H9 (cell line): ENCODE measurements at regions not wholly inside any gene's neighbourhood (a gene's known extent, or its start where the extent isn't known, plus 50 kb on each side); places are given as distances from the start of the nearest gene placed in this dataset.
"Not testable (repeated sequence)": the region's sequence is repeated elsewhere in the genome, so short reads cannot be mapped to it uniquely, and the experiment has no call there.

Experiments
- DNase-seq: peaks from one replicate; pipeline ENCODE4 v3.0.0-alpha.2; 2017
- H2AFZ ChIP-seq: one replicate; pipeline ENCODE4 v1.6.1; 2013; ENCODE audit warnings: mild to moderate bottlenecking, low read length, control low read depth, moderate library complexity
- H2AK5ac ChIP-seq: 2 replicates; pipeline ENCODE4 v1.6.1; 2013; ENCODE audit warnings: low read length, control low read depth, mixed read lengths; ENCODE audit not compliant: insufficient read length
- H2BK120ac ChIP-seq: one replicate; pipeline ENCODE4 v1.6.1; 2013; ENCODE audit warnings: low read depth, mild to moderate bottlenecking, low read length, control low read depth, inconsistent platforms; ENCODE audit not compliant: poor library complexity, severe bottlenecking
- H2BK12ac ChIP-seq: 2 replicates; pipeline ENCODE4 v1.6.1; 2013; ENCODE audit warnings: low read length, control low read depth, mixed read lengths, low read depth; ENCODE audit not compliant: insufficient read length
- H2BK15ac ChIP-seq: 2 replicates; pipeline ENCODE4 v1.6.1; 2013; ENCODE audit warnings: low read depth, low read length, control low read depth
- H2BK20ac ChIP-seq: one replicate; pipeline ENCODE4 v1.6.1; 2013; ENCODE audit warnings: low read depth, mild to moderate bottlenecking, low read length, control low read depth, inconsistent platforms; ENCODE audit not compliant: poor library complexity, severe bottlenecking
- H2BK5ac ChIP-seq: 2 replicates; pipeline ENCODE4 v1.6.1; 2013; ENCODE audit warnings: low read length, control low read depth, mixed read lengths; ENCODE audit not compliant: insufficient read length
- H3K14ac ChIP-seq: 2 replicates; pipeline ENCODE4 v1.6.1; 2013; ENCODE audit warnings: low read length, control low read depth; ENCODE audit not compliant: insufficient read depth
- H3K18ac ChIP-seq: 2 replicates; pipeline ENCODE4 v1.6.1; 2013; ENCODE audit warnings: low read depth, mild to moderate bottlenecking, mixed read lengths, low read length, control low read depth; ENCODE audit not compliant: insufficient read length
- H3K23ac ChIP-seq: 2 replicates; pipeline ENCODE4 v1.6.1; 2013; ENCODE audit warnings: low read length, control low read depth, mixed read lengths, low read depth; ENCODE audit not compliant: insufficient read length
- H3K23me2 ChIP-seq: 2 replicates; pipeline ENCODE4 v1.6.1; 2013; ENCODE audit warnings: low read depth, mild to moderate bottlenecking, mixed read lengths, low read length, control low read depth; ENCODE audit not compliant: insufficient read length, poor library complexity, severe bottlenecking
- H3K27ac ChIP-seq: 2 replicates; pipeline ENCODE4 v1.5.1; 2013; ENCODE audit warnings: low read length, control low read depth, mixed read lengths, low read depth; ENCODE audit not compliant: insufficient read length
- H3K27me3 ChIP-seq: 2 replicates; pipeline ENCODE4 v1.6.1; 2013; ENCODE audit warnings: low read length, control low read depth, inconsistent platforms; ENCODE audit not compliant: insufficient read depth
- H3K4ac ChIP-seq: 2 replicates; pipeline ENCODE4 v1.6.1; 2013; ENCODE audit warnings: low read depth, mild to moderate bottlenecking, control low read depth, inconsistent platforms, low read length, moderate library complexity
- H3K4me1 ChIP-seq: 2 replicates; pipeline ENCODE4 v1.6.1; 2013; ENCODE audit warnings: low read length, control low read depth, inconsistent platforms; ENCODE audit not compliant: insufficient read depth
- H3K4me2 ChIP-seq: 2 replicates; pipeline ENCODE4 v1.6.1; 2013; ENCODE audit warnings: low read length, control low read depth, mixed read lengths; ENCODE audit not compliant: insufficient read length, insufficient read depth
- H3K56ac ChIP-seq: 2 replicates; pipeline ENCODE4 v1.6.1; 2013; ENCODE audit warnings: low read depth, mild to moderate bottlenecking, mixed read lengths, low read length, control low read depth; ENCODE audit not compliant: insufficient read length
- H3K79me1 ChIP-seq: 2 replicates; pipeline ENCODE4 v1.6.1; 2013; ENCODE audit warnings: low read depth, mild to moderate bottlenecking, moderate library complexity, low read length, control low read depth, inconsistent platforms; ENCODE audit not compliant: insufficient read depth, poor library complexity, severe bottlenecking
- H3K79me2 ChIP-seq: 2 replicates; pipeline ENCODE4 v1.6.1; 2013; ENCODE audit warnings: low read length, control low read depth, inconsistent platforms; ENCODE audit not compliant: insufficient read depth
- H3K9ac ChIP-seq: 2 replicates; pipeline ENCODE4 v1.6.1; 2013; ENCODE audit warnings: low read length, control low read depth, mixed read lengths; ENCODE audit not compliant: insufficient read length; ENCODE audit errors: extremely low read depth
- H3K9me3 ChIP-seq: one replicate; pipeline ENCODE4 v1.6.1; 2013; ENCODE audit warnings: low read depth, low read length, inconsistent platforms; ENCODE audit not compliant: control insufficient read depth
- H3T11ph ChIP-seq: one replicate; pipeline ENCODE4 v1.6.1; 2013; ENCODE audit warnings: mild to moderate bottlenecking, low read length, control low read depth, inconsistent platforms
- H4K20me1 ChIP-seq: one replicate; pipeline ENCODE4 v1.6.1; 2013; ENCODE audit not compliant: control insufficient read depth, insufficient read length, insufficient read depth
- H4K5ac ChIP-seq: 2 replicates; pipeline ENCODE4 v1.6.1; 2013; ENCODE audit warnings: low read depth, mild to moderate bottlenecking, mixed read lengths, low read length, control low read depth; ENCODE audit not compliant: insufficient read length
- H4K8ac ChIP-seq: replicated peaks from 2 replicates; pipeline ENCODE4 v1.6.1; 2013; ENCODE audit warnings: low read length, control low read depth, mixed read lengths, low read depth; ENCODE audit not compliant: insufficient read length
- H4K91ac ChIP-seq: 2 replicates; pipeline ENCODE4 v1.6.1; 2013; ENCODE audit warnings: low read depth, mild to moderate bottlenecking, moderate library complexity, mixed read lengths, low read length, control low read depth; ENCODE audit not compliant: insufficient read length
- H3K27ac Mint-ChIP-seq, 3 experiments: 2 replicates in 2 of 3; 3 replicates in 1 of 3; pipeline ENCODE4 v1.8.0; 2020 to 2021; ENCODE audit warnings: mixed read lengths in 3 of 3, mild to moderate bottlenecking in 1 of 3, moderate library complexity in 1 of 3
- H3K27me3 Mint-ChIP-seq: 2 replicates; pipeline ENCODE4 v1.8.0; 2021; ENCODE audit warnings: low read depth, mild to moderate bottlenecking, moderate library complexity, mixed read lengths
- H3K36me3 Mint-ChIP-seq, 3 experiments: 2 replicates in 2 of 3; 3 replicates in 1 of 3; pipeline ENCODE4 v1.8.0; 2020 to 2021; ENCODE audit warnings: low read depth in 3 of 3, mixed read lengths in 3 of 3; ENCODE audit not compliant: insufficient read depth in 1 of 3
- H3K4me1 Mint-ChIP-seq, 2 experiments: 2 replicates each; pipeline ENCODE4 v1.8.0; 2020; ENCODE audit warnings: mixed read lengths in 2 of 2
- H3K4me3 Mint-ChIP-seq, 2 experiments: 2 replicates in 1 of 2; 3 replicates in 1 of 2; pipeline ENCODE4 v1.8.0; 2020 to 2021; ENCODE audit warnings: mild to moderate bottlenecking in 2 of 2, mixed read lengths in 2 of 2, moderate library complexity in 1 of 2
- H3K9me3 Mint-ChIP-seq, 2 experiments: 2 replicates in 1 of 2; 3 replicates in 1 of 2; pipeline ENCODE4 v1.8.0; 2020; ENCODE audit warnings: mild to moderate bottlenecking in 2 of 2, mixed read lengths in 2 of 2, moderate library complexity in 1 of 2
- WGBS: extraction: QIAGEN DNeasy Blood & Tissue Kit; methylation state at CpG from one replicate; pipeline ENCODE4 v1.1.7; 2013; ENCODE audit warnings: missing lambda C conversion rate, low lambda C conversion rate, mixed read lengths; ENCODE audit not compliant: insufficient read length; ENCODE audit errors: extremely low coverage; 5-methylcytosine and 5-hydroxymethylcytosine counted together
- TF ChIP-seq, protein P1 (sequence below): fragments of 200-600 bp; sonication (generic); conservative IDR thresholded peaks from 3 replicates; pipeline ENCODE4 v1.8.0; 2021; ENCODE audit warnings: antibody characterized with exemption, mild to moderate bottlenecking

DNA sequence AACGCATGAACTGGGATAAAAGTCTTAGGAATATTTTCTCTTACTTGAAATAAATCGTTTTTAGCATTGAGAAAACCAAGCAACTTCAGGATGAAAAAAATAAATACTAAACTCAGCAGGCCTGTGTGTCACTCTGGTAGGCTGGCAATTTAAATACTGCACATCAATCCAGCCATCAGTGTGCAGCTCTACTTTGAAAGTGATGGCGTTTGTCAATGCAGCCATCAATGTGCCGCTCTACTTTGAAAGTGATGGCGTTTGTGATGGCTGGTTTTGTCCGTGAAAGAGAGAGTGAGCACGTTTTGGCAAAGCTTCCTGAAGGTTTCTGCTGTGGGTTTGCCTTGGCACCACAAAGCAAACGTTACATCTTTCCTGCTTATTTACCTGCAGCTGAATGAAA is 543.5 kb upstream of the SALL3 start:
- H4K20me1 ChIP-seq = no peaks in the 10 kb centered on the region
- no peak overlapping the region for H3T11ph ChIP-seq
- no peak overlapping the region for H3K14ac ChIP-seq
- H2BK120ac ChIP-seq = no peak overlapping the region
- H3K27ac Mint-ChIP-seq = no peak overlapping the region
- no CpG with 5 or more reads among the region's 8 CpGs for WGBS
- no peak overlapping the region for H2BK12ac ChIP-seq
- no peak overlapping the region for H4K8ac ChIP-seq
- H3K4me3 Mint-ChIP-seq = no peak overlapping the region
- no peaks in the 10 kb centered on the region for H3K27me3 ChIP-seq
- H4K91ac ChIP-seq = no peak overlapping the region
- H3K79me1 ChIP-seq = no peaks in the 10 kb centered on the region
- H2AFZ ChIP-seq = no peak overlapping the region
- H3K36me3 Mint-ChIP-seq = no peaks in the 10 kb centered on the region; a peak in 1 of 7 replicates
- no peak overlapping the region for H3K23ac ChIP-seq
- H3K27ac ChIP-seq = no peak overlapping the region
- no peaks in the 10 kb centered on the region for H3K79me2 ChIP-seq
- no peak overlapping the region for H3K56ac ChIP-seq
- no peak overlapping the region for H3K18ac ChIP-seq
- no peaks in the 10 kb centered on the region; a peak in 2 of 5 replicates for H3K9me3 Mint-ChIP-seq
- H2BK15ac ChIP-seq = no peak overlapping the region
- H2BK5ac ChIP-seq = no peak overlapping the region
- H3K4me1 Mint-ChIP-seq = peaks cover 0 to 5% of the 10 kb centered on the region in 2 experiments; a peak in 1 of 4 replicates
- no peaks in the 10 kb centered on the region for H3K4me1 ChIP-seq
- TF ChIP-seq, protein P1, sequence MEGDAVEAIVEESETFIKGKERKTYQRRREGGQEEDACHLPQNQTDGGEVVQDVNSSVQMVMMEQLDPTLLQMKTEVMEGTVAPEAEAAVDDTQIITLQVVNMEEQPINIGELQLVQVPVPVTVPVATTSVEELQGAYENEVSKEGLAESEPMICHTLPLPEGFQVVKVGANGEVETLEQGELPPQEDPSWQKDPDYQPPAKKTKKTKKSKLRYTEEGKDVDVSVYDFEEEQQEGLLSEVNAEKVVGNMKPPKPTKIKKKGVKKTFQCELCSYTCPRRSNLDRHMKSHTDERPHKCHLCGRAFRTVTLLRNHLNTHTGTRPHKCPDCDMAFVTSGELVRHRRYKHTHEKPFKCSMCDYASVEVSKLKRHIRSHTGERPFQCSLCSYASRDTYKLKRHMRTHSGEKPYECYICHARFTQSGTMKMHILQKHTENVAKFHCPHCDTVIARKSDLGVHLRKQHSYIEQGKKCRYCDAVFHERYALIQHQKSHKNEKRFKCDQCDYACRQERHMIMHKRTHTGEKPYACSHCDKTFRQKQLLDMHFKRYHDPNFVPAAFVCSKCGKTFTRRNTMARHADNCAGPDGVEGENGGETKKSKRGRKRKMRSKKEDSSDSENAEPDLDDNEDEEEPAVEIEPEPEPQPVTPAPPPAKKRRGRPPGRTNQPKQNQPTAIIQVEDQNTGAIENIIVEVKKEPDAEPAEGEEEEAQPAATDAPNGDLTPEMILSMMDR = no peak
- no peak overlapping the region for H4K5ac ChIP-seq
- H2BK20ac ChIP-seq = no peak overlapping the region
- no peak overlapping the region for H3K4ac ChIP-seq
- H2AK5ac ChIP-seq = no peak overlapping the region
- H3K23me2 ChIP-seq = no peaks in the 10 kb centered on the region
- peaks cover 5% of the 10 kb centered on the region for H3K27me3 Mint-ChIP-seq
- H3K9ac ChIP-seq = no peak overlapping the region
- H3K4me2 ChIP-seq = no peak overlapping the region
- DNase-seq = no peak
- no peaks in the 10 kb centered on the region for H3K9me3 ChIP-seq

DNA sequence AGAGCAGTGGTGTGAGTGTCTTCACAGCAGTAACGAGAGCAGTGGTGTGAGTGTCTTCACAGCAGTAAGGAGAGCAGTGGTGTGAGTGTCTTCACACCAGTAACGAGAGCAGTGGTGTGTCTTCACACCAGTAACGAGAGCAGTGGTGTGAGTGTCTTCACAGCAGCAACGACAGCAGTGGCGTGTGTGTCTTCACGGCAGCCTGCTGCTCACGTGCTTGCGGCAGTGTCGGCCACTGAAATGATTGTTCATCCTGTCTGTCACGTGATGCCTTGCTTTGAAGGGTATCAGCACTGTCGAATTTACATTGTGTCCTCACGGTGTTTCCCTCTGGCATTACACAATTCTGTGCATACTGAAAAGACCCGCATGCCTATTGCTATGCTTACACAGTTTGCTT is 541.4 kb upstream of the SALL3 start:
- not testable (repeated sequence) for H2BK12ac ChIP-seq, H3K27me3 Mint-ChIP-seq, H3K79me1 ChIP-seq, H4K8ac ChIP-seq, H3K23me2 ChIP-seq, H3K27me3 ChIP-seq, H3K14ac ChIP-seq, H2BK120ac ChIP-seq, H4K20me1 ChIP-seq, H3K4ac ChIP-seq, H3K4me3 Mint-ChIP-seq, H3K23ac ChIP-seq, H2BK15ac ChIP-seq, H2BK5ac ChIP-seq, H3K56ac ChIP-seq, DNase-seq, H3K18ac ChIP-seq, H3T11ph ChIP-seq, H4K91ac ChIP-seq, H3K9me3 ChIP-seq, H3K4me1 ChIP-seq, H4K5ac ChIP-seq, H3K4me2 ChIP-seq, H2BK20ac ChIP-seq, H3K27ac ChIP-seq, H3K9me3 Mint-ChIP-seq, H2AK5ac ChIP-seq, H3K36me3 Mint-ChIP-seq, H3K4me1 Mint-ChIP-seq, H3K79me2 ChIP-seq, H3K9ac ChIP-seq, H2AFZ ChIP-seq, H3K27ac Mint-ChIP-seq
- no CpG with 5 or more reads among the region's 13 CpGs for WGBS
